Fibroblast of mammary gland (primary cell): ENCODE measurements at regions not wholly inside any gene's neighbourhood (a gene's known extent, or its start where the extent isn't known, plus 50 kb on each side); places are given as distances from the start of the nearest gene placed in this dataset.

Experiments used
- DNase-seq: peaks from one replicate; pipeline ENCODE4 v3.0.0-alpha.2; 2010; ENCODE audit warnings: low read depth
- H3K4me3 ChIP-seq: 2 replicates; pipeline ENCODE4 v1.5.1; 2011; ENCODE audit warnings: low read depth, mild to moderate bottlenecking, low read length, moderate library complexity; ENCODE audit not compliant: control insufficient read depth
- TF ChIP-seq, protein P1 (sequence below): conservative IDR thresholded peaks from 2 replicates; pipeline ENCODE4 v1.5.1; 2011; ENCODE audit warnings: low read depth, low read length, inconsistent platforms; ENCODE audit not compliant: control insufficient read depth, insufficient read depth

DNA sequence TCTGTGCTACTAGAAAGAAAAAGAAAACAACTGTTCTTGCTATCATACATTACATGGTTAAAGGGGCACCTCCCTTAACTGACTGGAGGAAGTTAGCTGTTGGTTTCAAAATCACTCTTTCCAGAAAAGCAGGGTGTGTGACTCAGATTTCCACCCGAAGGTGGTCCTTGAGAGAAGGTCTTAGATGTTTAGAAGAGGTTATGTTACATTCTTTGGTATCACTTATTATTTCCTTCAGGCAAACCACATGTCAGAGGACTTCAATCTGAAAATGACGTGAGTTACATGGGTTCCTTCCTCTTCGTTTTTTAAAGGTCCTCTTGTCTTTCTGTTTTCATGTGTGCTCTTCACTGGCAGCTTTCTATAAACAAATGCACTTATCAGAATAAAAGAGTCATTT, 307.9 kb upstream of the CBLB start:
- H3K4me3 ChIP-seq, result no peak overlapping the region

DNA sequence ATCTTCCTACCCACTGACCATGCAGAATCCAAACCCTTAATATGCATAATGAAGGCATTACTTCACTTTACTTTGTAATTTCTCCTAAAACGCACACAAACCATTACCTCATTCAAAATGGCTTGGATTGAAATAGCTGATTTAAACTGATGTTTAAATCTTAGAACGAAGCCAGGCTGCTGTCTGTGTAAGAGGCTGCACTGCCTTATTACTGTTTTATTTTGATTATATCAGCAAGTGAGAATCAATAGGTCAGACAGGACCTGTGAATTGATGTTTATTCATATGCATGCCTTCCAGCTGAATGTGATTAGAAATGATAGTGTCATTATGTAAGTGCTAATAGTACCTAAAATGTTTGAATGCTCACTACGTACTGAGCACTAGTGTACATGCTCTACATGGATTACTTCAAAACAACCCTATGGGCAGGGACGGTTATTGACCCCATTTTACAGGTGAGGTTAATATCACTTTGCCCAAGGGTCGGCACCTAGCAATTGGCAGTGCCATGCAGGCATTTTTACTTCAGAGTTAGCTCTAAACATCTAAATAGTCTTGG, 314.2 kb upstream of the CBLB start:
- TF ChIP-seq, protein P1, sequence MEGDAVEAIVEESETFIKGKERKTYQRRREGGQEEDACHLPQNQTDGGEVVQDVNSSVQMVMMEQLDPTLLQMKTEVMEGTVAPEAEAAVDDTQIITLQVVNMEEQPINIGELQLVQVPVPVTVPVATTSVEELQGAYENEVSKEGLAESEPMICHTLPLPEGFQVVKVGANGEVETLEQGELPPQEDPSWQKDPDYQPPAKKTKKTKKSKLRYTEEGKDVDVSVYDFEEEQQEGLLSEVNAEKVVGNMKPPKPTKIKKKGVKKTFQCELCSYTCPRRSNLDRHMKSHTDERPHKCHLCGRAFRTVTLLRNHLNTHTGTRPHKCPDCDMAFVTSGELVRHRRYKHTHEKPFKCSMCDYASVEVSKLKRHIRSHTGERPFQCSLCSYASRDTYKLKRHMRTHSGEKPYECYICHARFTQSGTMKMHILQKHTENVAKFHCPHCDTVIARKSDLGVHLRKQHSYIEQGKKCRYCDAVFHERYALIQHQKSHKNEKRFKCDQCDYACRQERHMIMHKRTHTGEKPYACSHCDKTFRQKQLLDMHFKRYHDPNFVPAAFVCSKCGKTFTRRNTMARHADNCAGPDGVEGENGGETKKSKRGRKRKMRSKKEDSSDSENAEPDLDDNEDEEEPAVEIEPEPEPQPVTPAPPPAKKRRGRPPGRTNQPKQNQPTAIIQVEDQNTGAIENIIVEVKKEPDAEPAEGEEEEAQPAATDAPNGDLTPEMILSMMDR, result no peak
- no peak overlapping the region for H3K4me3 ChIP-seq
- no peak for DNase-seq

More for the DNA sequence above, 307.9 kb upstream of the CBLB start:
- TF ChIP-seq, protein P1, result no peak
- DNase-seq, result peak; percentile 12

DNA sequence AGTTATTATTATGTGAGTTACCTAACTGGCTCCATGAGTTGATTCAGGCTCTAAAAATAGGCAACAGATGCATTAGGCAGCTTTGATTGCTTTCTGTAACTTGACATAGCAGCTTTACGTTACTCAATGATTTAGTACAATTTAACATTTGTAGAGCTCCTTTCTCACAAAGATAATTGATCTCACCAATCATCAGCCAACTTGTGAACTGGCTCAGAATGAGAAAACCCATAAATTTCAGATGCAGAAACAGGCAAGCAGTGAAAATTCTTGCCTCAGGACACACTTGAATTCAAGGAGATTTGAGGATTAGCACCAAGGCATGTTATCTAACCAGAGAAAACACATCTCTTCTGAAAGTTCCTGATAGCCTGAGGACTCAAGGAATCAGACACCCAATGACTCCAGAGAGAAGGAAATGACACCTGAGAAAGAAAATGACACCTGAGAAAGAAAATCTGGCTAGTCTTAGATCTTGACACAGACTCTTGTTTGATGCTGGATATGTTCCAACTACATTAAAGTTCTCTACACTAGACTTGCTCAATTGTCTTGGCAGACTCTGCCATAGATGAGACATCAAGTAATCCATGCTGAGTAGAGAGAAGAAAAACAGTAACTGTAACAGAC, 315.1 kb upstream of the CBLB start:
- TF ChIP-seq, protein P1, result no peak
- DNase-seq, result peak; percentile 92
- H3K4me3 ChIP-seq, result no peak overlapping the region

DNA sequence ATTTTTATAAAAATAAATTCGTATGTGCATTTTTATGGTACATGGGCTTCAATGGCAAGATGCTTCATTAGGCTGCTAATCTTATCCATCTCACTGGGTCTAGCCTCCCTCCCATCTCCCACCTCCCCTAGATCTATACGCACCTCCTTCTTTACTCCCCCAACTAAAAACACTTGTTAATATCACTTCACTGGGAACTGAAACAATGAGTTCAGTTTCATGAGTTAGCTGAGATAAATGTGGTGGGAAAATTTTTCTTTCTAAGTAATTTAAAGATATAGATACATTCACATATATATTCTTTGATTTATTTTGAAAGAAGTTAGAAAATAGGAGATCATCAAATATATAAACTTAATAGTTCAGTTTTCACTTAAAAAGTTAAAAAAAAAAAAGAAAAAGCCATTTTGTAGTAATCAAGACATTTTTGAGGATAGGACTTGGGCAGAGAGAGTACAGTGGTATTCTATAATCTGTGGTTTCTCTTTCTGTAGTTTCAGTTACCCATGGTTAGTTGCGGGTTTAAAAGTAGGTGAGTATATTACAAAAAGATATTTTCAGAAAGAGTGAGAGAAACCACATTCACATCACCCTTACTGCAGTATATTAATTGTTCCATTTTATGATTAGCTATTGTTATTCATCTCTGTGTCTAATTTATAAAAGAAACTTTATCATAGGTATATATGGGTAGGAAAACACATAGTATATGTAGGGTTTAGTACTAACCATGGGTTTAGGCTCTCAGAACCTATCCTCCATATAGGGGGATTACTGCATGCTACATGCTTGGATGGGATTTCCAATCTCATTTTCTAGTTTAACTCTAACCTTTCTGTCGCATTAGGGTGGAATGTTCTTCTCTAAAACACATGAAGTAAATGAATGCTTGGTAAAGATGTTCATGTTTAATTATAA, 316.0 kb upstream of the CBLB start:
- H3K4me3 ChIP-seq, result no peak overlapping the region
- DNase-seq, result no peak
- TF ChIP-seq, protein P1, result no peak

DNA sequence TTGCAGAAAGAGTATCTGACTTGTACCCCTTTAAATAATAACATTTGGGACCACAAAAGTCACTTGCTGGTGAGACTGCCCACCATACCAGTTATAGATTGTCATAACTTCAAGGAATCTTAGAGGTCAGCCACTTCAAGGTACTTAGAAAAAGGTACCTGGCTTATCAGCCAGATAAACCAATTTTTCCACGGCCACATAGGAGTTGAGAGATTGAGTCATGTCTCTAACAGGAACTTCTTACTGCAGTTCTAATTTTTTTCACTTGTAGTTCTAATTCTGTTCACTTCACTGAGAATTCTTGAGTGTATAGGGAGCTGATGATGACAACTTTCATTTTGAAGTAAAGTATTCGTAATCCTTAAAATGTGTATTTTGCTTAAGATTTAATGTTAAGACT, 317.1 kb upstream of the CBLB start:
- no peak for DNase-seq

DNA sequence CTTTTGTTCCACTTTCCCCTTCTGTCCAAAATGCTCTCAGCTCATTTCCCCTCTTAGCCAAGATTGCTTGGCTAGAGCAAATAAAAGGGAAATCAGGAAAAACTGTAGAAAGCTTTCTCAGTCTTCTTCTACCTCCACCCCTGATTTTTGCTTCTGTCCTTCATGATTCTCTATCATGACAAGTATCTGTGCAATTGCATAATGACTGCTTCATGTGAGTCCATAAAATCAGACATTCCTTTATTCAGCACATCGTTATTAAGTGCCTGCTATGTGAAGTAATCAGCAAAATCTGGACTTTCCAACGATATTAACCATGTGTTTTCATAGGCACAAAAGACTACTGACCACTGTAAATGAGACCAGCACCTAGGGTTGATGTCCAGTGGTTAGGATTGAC, 321.5 kb upstream of the CBLB start:
- no peak for DNase-seq
- H3K4me3 ChIP-seq, result no peak overlapping the region

More for the DNA sequence above, 317.1 kb upstream of the CBLB start:
- H3K4me3 ChIP-seq, result no peak overlapping the region
- TF ChIP-seq, protein P1, result no peak

More for the DNA sequence above, 321.5 kb upstream of the CBLB start:
- TF ChIP-seq, protein P1, result no peak
